Coronary artery (tissue), 2 donors: ENCODE measurements at regions not wholly inside any gene's neighbourhood (a gene's known extent, or its start where the extent isn't known, plus 50 kb on each side); places are given as distances from the start of the nearest gene placed in this dataset.

Experiments used
- DNase-seq: peaks from one replicate; pipeline ENCODE4 v3.0.0-alpha.2; 2017; ENCODE audit warnings: low spot score
- H3K27ac ChIP-seq, 2 donors: fragments of 200-600 bp; sonication (generic); one replicate each; pipeline ENCODE4 v1.5.1; 2016 to 2019
- H3K4me3 ChIP-seq: fragments of 200-600 bp; sonication (generic); 2 replicates; pipeline ENCODE4 v1.5.1; 2016; ENCODE audit warnings: mild to moderate bottlenecking, moderate library complexity
- TF ChIP-seq, protein P1 (sequence below): fragments of 200-600 bp; sonication (generic); IDR thresholded peaks from one replicate; pipeline ENCODE4 v1.5.1; 2019; ENCODE audit warnings: antibody characterized with exemption

DNA sequence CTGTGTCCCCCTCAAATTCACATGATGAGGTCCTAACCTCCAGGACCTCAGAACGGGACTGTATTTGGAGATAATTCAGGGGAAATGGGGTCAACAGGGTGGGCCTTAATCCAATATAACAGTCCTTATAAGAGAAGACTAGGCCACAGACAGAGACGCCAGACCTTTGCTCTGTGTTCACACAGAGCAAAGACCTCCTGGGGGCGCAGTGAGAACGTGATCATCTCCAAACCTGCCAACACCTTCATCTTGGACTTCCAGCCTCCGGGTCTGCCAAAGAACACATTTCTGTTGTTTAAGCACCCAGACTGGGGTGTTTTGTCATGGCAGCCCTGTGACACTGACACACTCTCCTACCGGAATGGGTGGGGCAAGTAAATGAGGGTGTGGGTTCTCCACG lies 250.2 kb downstream of the MN1 start:
- DNase-seq, result no peak
- Histone ChIP-seq H3K4me3 (no peak overlapping the region), H3K27ac (no peak overlapping the region)
- TF ChIP-seq, protein P1, sequence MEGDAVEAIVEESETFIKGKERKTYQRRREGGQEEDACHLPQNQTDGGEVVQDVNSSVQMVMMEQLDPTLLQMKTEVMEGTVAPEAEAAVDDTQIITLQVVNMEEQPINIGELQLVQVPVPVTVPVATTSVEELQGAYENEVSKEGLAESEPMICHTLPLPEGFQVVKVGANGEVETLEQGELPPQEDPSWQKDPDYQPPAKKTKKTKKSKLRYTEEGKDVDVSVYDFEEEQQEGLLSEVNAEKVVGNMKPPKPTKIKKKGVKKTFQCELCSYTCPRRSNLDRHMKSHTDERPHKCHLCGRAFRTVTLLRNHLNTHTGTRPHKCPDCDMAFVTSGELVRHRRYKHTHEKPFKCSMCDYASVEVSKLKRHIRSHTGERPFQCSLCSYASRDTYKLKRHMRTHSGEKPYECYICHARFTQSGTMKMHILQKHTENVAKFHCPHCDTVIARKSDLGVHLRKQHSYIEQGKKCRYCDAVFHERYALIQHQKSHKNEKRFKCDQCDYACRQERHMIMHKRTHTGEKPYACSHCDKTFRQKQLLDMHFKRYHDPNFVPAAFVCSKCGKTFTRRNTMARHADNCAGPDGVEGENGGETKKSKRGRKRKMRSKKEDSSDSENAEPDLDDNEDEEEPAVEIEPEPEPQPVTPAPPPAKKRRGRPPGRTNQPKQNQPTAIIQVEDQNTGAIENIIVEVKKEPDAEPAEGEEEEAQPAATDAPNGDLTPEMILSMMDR, result no peak

DNA sequence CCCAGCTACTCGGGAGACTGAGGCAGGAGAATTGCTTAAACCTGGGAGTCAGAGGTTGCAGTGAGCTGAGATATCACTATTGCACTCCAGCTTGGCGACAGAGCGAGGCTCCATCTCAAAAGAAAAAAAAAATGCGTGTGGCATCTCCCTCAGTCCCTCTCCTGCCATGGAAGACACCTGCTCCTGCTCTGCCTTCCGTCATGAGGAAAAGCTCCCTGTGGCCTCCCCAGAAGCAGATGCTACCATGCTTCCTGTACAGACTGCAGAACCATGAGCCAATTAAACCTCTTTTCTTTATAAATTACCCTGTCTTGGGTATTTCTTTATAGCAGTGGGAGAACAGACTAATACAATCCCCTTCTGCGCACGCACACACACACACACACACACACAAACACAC lies 249.4 kb downstream of the MN1 start:
- no peak overlapping the region for H3K27ac ChIP-seq
- DNase-seq, result no peak
- TF ChIP-seq, protein P1, result no peak
- H3K4me3 ChIP-seq, result no peak overlapping the region

DNA sequence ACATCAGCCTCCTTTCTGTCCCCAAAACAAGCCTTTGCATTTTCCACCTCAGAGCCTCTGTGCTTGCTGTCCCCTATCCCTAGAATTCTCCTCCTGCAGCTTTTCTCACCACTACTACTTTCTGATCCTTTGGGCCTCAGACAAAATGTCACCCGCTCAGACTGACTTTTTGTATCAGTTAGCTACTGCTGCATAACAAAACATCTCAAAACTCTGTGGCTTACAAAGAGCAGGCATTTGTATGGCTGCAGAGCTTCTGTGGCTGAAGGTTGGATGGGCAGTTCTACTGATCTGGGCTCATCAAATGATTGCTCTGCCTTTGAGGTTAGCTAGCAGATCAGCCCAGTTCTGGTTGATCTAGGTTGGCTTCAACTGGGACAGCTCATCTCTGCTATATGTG lies 248.7 kb downstream of the MN1 start:
- no peak overlapping the region for H3K4me3 ChIP-seq
- TF ChIP-seq, protein P1, result no peak
- no peak for DNase-seq
- no peak overlapping the region for H3K27ac ChIP-seq

DNA sequence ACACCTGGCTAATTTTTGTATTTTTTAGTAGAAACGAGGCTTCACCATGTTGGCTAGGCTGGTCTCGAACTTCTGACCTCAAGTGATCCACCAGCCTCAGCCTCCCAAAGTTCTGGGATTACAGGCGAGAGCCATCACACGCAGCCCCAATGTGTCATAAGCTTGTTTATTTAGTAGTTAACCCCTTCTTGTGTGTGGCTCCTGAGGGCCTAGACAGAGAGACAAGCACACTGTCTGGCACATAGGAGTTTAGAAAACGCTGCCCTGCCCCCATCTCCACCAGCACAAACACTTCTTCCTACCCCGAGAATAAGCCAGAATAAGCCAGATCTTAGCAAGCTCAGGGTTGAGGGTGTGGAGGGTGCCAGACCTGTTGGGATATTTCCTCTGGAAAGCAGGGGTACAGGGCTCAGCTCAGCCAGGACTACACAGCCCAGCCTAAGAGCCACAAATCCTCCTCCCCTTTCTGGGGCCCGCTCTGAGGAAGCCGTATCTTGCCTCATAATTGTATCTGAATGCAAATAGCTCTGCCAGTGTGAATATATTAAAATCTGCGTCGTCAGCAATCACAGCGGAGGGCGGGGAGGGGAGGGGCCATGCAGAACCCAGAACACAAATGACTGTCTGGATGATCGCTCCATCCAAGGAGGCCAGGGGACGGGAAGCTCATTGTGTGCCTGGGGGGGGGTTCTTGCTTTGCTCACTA lies 247.3 kb downstream of the MN1 start:
- TF ChIP-seq, protein P1, result no peak
- Histone ChIP-seq H3K27ac (no peak overlapping the region), H3K4me3 (no peak overlapping the region)
- DNase-seq, result no peak

DNA sequence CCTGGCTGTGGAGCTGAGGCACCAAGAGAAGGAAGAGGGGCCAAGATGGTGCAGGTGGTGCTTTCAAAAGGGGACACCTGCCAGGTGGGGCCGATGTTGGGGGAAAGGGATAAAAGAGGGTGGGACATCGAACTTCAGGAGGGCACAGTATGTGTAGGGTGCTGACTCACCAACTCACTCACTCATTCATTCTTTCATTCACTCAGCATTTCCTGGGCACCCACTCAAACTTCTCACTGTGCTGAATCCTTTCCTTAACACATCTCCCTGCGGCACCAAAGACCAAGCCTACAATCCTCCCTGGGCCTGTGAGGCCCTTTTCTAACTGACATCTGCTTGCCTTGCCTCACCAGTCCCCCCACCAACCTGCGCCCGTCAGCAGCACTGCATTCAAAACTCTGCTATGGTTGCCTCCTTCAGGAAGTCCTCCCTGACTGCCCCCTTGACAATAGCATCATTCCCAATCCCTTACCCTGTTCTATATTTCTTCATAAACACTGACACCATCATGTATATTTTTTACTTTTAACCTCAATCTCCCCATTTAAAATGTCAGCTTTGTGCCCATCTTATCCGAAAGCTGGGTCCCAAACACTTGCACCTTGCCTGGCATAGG lies 246.6 kb downstream of the MN1 start:
- no peak overlapping the region for H3K27ac ChIP-seq
- TF ChIP-seq, protein P1, result no peak
- H3K4me3 ChIP-seq, result no peak overlapping the region
- no peak for DNase-seq

DNA sequence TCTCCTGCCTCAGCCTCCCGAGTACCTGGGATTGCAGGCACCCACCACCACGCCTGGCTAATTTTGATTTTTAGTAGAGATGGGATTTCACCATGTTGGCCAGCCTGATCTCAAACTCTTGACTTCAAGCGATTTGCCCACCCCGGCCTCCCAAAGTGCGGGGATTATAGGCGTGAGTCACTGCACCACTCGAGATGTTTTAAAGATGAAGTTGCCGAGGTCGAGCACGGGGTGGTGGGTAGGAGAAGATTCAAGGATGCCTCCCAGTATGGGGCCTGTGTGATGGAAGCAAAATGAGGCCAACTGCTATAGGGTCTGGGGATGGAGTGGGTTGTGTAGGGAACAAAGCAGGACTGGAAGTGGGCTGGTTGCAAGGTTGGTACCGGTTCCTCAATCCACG lies 245.2 kb downstream of the MN1 start:
- no peak for DNase-seq
- TF ChIP-seq, protein P1, result no peak
- H3K27ac ChIP-seq, result no peak overlapping the region
- no peak overlapping the region for H3K4me3 ChIP-seq
